Aorta (tissue), 5 donors: ENCODE measurements at regions not wholly inside any gene's neighbourhood (a gene's known extent, or its start where the extent isn't known, plus 50 kb on each side); places are given as distances from the start of the nearest gene placed in this dataset.
"Not testable (repeated sequence)": the region's sequence is repeated elsewhere in the genome, so short reads cannot be mapped to it uniquely, and the experiment has no call there.

Experiments used
- ATAC-seq: fragments of 200-7000 bp; cut with Tn5 transposase; one replicate; pipeline ENCODE4 v1.9.1; 2022; ENCODE audit warnings: moderate library complexity; ENCODE audit not compliant: low FRiP score
- DNase-seq, 2 donors: peaks; one replicate each; pipeline ENCODE4 v3.0.0-alpha.2; 2020
- H3K27ac ChIP-seq, 2 donors: one replicate each; pipeline ENCODE4 v1.5.1; 2013; ENCODE audit warnings: low read length in 2 of 2, mild to moderate bottlenecking in 2 of 2, moderate library complexity in 2 of 2, control low read depth in 1 of 2, inconsistent platforms in 1 of 2, low read depth in 1 of 2
- H3K27me3 ChIP-seq, 2 donors: one replicate each; pipeline ENCODE4 v1.6.1; 2013; ENCODE audit warnings: control low read depth in 1 of 2, low read length in 1 of 2, mild to moderate bottlenecking in 1 of 2, moderate library complexity in 1 of 2; ENCODE audit not compliant: insufficient read depth in 2 of 2, control insufficient read depth in 1 of 2
- H3K36me3 ChIP-seq, 2 donors: one replicate each; pipeline ENCODE4 v1.6.1; 2013; ENCODE audit warnings: control low read depth in 1 of 2, low read length in 1 of 2, mild to moderate bottlenecking in 1 of 2; ENCODE audit not compliant: insufficient read depth in 2 of 2, control insufficient read depth in 1 of 2
- H3K4me1 ChIP-seq, 2 donors: one replicate each; pipeline ENCODE4 v1.6.1; 2013; ENCODE audit warnings: low read length in 2 of 2, control low read depth in 1 of 2, mild to moderate bottlenecking in 1 of 2, moderate library complexity in 1 of 2; ENCODE audit not compliant: insufficient read depth in 2 of 2, control insufficient read depth in 1 of 2
- H3K4me3 ChIP-seq, 2 donors: one replicate each; pipeline ENCODE4 v1.5.1; 2013; ENCODE audit warnings: low read length in 2 of 2, control low read depth in 1 of 2, mild to moderate bottlenecking in 1 of 2
- H3K9me3 ChIP-seq: one replicate; pipeline ENCODE4 v1.6.1; 2013; ENCODE audit warnings: mild to moderate bottlenecking, low read length; ENCODE audit not compliant: control insufficient read depth
- WGBS, 2 donors: extraction: QIAGEN DNeasy Blood & Tissue Kit; methylation state at CpG; one replicate each; pipeline ENCODE4 v1.1.7; 2013; 5-methylcytosine and 5-hydroxymethylcytosine counted together
- intact Hi-C, 2 donors: fragments of 100-400 bp; cut with DNase I; formaldehyde crosslinking; loops; one replicate each; pipeline versions ENCODE4 v1.14.2 to v1.15.0; 2022
- donor health status: healthy with polysubstance abuse.
- donor health status: Bipolar disorder and iron deficiency.
- donor health status: DM: no; HTN: no; CAD: no.
- donor health status: DM: no; HTN: no; CAD: no.
- donor health status: DM: yes; HTN: yes; CAD: no.

- ATAC-seq, DNase-seq, H3K4me3 ChIP-seq, H3K27ac ChIP-seq, H3K4me1 ChIP-seq, H3K9me3 ChIP-seq, H3K27me3 ChIP-seq, H3K36me3 ChIP-seq, intact Hi-C loops: not testable (repeated sequence)
- 87 to 91% methylated on average over 6 of the region's 6 CpGs for whole genome bisulfite sequencing, 2 donors
Observed at GRCh38 chr13:40373608-40374007, 292.8 kb downstream of the FOXO1 start.

GRCh38 chr13:40375489-40376171 lies 290.8 kb downstream of the FOXO1 start:
- DNase-seq (no peak), ATAC-seq (no peak)
- 68 to 80% methylated on average over 7 of the region's 7 CpGs for WGBS, 2 donors
- Histone ChIP-seq H3K36me3 (no peaks in the 10 kb centered on the region), H3K4me1 (no peaks in the 10 kb centered on the region), H3K4me3 (no peak overlapping the region), H3K27ac (no peak overlapping the region), H3K9me3 (no peaks in the 10 kb centered on the region), H3K27me3 (no peaks in the 10 kb centered on the region)
- intact Hi-C loops = no loop called here

- ATAC-seq = no peak
- no peaks in the 10 kb centered on the region for H3K36me3 ChIP-seq
- H3K27ac ChIP-seq = no peak overlapping the region
- H3K4me3 ChIP-seq = no peak overlapping the region
- no peaks in the 10 kb centered on the region for H3K4me1 ChIP-seq
- no peaks in the 10 kb centered on the region for H3K9me3 ChIP-seq
- no peak for DNase-seq
- WGBS, 2 donors = 95 to 99% methylated on average over 4 of the region's 4 CpGs
- intact Hi-C loops = no loop called here
- no peaks in the 10 kb centered on the region for H3K27me3 ChIP-seq
Observed at GRCh38 chr13:40376296-40376849, 290.1 kb downstream of the FOXO1 start.

GRCh38 chr13:40376867-40377535 lies 289.4 kb downstream of the FOXO1 start:
- no peaks in the 10 kb centered on the region for H3K36me3 ChIP-seq
- no peaks in the 10 kb centered on the region for H3K4me1 ChIP-seq
- ATAC-seq (no peak), DNase-seq (no peak)
- no peak overlapping the region for H3K4me3 ChIP-seq
- no peaks in the 10 kb centered on the region for H3K27me3 ChIP-seq
- no peak overlapping the region for H3K27ac ChIP-seq
- intact Hi-C loops = no loop called here
- no peaks in the 10 kb centered on the region for H3K9me3 ChIP-seq
- WGBS, 2 donors = 67 to 72% methylated on average over 10 of the region's 10 CpGs

GRCh38 chr13:40377783-40378182 lies 288.7 kb downstream of the FOXO1 start:
- H3K4me1 ChIP-seq = no peaks in the 10 kb centered on the region
- 78 to 80% methylated on average over 8 of the region's 8 CpGs for WGBS, 2 donors
- H3K36me3 ChIP-seq = no peaks in the 10 kb centered on the region
- H3K4me3 ChIP-seq = no peak overlapping the region
- H3K27ac ChIP-seq = no peak overlapping the region
- no peaks in the 10 kb centered on the region for H3K27me3 ChIP-seq
- intact Hi-C loops = no loop called here
- no peaks in the 10 kb centered on the region for H3K9me3 ChIP-seq
- ATAC-seq (no peak), DNase-seq (no peak)

- Histone ChIP-seq H3K4me3 (no peak overlapping the region), H3K36me3 (no peaks in the 10 kb centered on the region), H3K27ac (no peak overlapping the region), H3K27me3 (no peaks in the 10 kb centered on the region), H3K9me3 (no peaks in the 10 kb centered on the region), H3K4me1 (no peaks in the 10 kb centered on the region)
- no peak for ATAC-seq
- intact Hi-C loops = no loop called here
- DNase-seq = no peak
- WGBS, 2 donors = 42 to 49% methylated on average over 3 of the region's 3 CpGs
Observed at GRCh38 chr13:40379196-40379595, 287.2 kb downstream of the FOXO1 start.

GRCh38 chr13:40379794-40380578 lies 286.5 kb downstream of the FOXO1 start:
- Histone ChIP-seq H3K9me3 (no peaks in the 10 kb centered on the region), H3K4me1 (no peaks in the 10 kb centered on the region), H3K36me3 (no peaks in the 10 kb centered on the region), H3K4me3 (no peak overlapping the region), H3K27ac (no peak overlapping the region), H3K27me3 (no peaks in the 10 kb centered on the region)
- WGBS, 2 donors = 68 to 74% methylated on average over 10 of the region's 10 CpGs
- no peak for DNase-seq
- no peak for ATAC-seq
- intact Hi-C loops = no loop called here

GRCh38 chr13:40381935-40382764 lies 284.3 kb downstream of the FOXO1 start:
- ATAC-seq = no peak
- 97% methylated on average over 27 of the region's 27 CpGs for WGBS, 2 donors
- Histone ChIP-seq H3K4me1 (no peaks in the 10 kb centered on the region), H3K4me3 (no peak overlapping the region), H3K27me3 (no peaks in the 10 kb centered on the region), H3K27ac (no peak overlapping the region), H3K9me3 (no peaks in the 10 kb centered on the region), H3K36me3 (no peaks in the 10 kb centered on the region)
- no peak for DNase-seq
- intact Hi-C loops = no loop called here
